Chondrocyte (in vitro differentiated cells): ENCODE measurements at regions not wholly inside any gene's neighbourhood (a gene's known extent, or its start where the extent isn't known, plus 50 kb on each side); places are given as distances from the start of the nearest gene placed in this dataset.

Source experiments
- DNase-seq: peaks from one replicate; pipeline ENCODE4 v3.0.0; 2021; ENCODE audit warnings: mixed read lengths, low spot score
- H3K27ac Mint-ChIP-seq: one replicate; pipeline ENCODE4 v1.8.0; 2021; ENCODE audit warnings: mild to moderate bottlenecking, moderate library complexity, mixed read lengths; ENCODE audit not compliant: unreplicated experiment
- H3K27me3 Mint-ChIP-seq: 2 replicates; pipeline ENCODE4 v1.8.0; 2021; ENCODE audit warnings: low read depth, mixed read lengths
- H3K36me3 Mint-ChIP-seq: 2 replicates; pipeline ENCODE4 v1.8.0; 2021; ENCODE audit warnings: low read depth, mixed read lengths
- H3K4me1 Mint-ChIP-seq: 2 replicates; pipeline ENCODE4 v1.8.0; 2021; ENCODE audit warnings: low read depth, mild to moderate bottlenecking, mixed read lengths
- H3K4me3 Mint-ChIP-seq: one replicate; pipeline ENCODE4 v1.8.0; 2021; ENCODE audit warnings: mild to moderate bottlenecking, moderate library complexity, mixed read lengths; ENCODE audit not compliant: unreplicated experiment
- H3K9me3 Mint-ChIP-seq: 2 replicates; pipeline ENCODE4 v1.8.0; 2021; ENCODE audit warnings: low read depth, mixed read lengths
- CTCF ChIP-seq: fragments of 200-600 bp; sonication (generic); IDR thresholded peaks from 2 replicates; pipeline ENCODE4 v1.5.0; 2021; ENCODE audit warnings: antibody characterized with exemption, mild to moderate bottlenecking, moderate library complexity

- Mint-ChIP-seq H3K27ac (no peak overlapping the region), H3K9me3 (peaks cover 6% of the 10 kb centered on the region), H3K27me3 (no peaks in the 10 kb centered on the region), H3K4me3 (no peak overlapping the region), H3K4me1 (no peaks in the 10 kb centered on the region), H3K36me3 (no peaks in the 10 kb centered on the region)
- TF ChIP-seq CTCF = no peak
- no peak for DNase-seq
Measured at GRCh38 chr14:97331058-97331457, 533.9 kb downstream of the VRK1 start.

GRCh38 chr14:97331526-97331925, 534.3 kb downstream of the VRK1 start:
- DNase-seq = no peak
- H3K4me1 Mint-ChIP-seq = no peaks in the 10 kb centered on the region
- H3K9me3 Mint-ChIP-seq = peaks cover 7% of the 10 kb centered on the region
- no peak for TF ChIP-seq CTCF
- H3K27ac Mint-ChIP-seq = no peak overlapping the region
- H3K27me3 Mint-ChIP-seq = no peaks in the 10 kb centered on the region
- H3K4me3 Mint-ChIP-seq = no peak overlapping the region
- H3K36me3 Mint-ChIP-seq = no peaks in the 10 kb centered on the region

GRCh38 chr14:97336179-97336578, 539.0 kb downstream of the VRK1 start:
- Mint-ChIP-seq H3K9me3 (peaks cover 20% of the 10 kb centered on the region), H3K4me1 (no peaks in the 10 kb centered on the region), H3K4me3 (no peak overlapping the region), H3K36me3 (no peaks in the 10 kb centered on the region), H3K27ac (no peak overlapping the region), H3K27me3 (no peaks in the 10 kb centered on the region)
- no peak for TF ChIP-seq CTCF
- DNase-seq = no peak

- no peaks in the 10 kb centered on the region for H3K36me3 Mint-ChIP-seq
- no peak overlapping the region for H3K27ac Mint-ChIP-seq
- no peaks in the 10 kb centered on the region for H3K27me3 Mint-ChIP-seq
- no peak for DNase-seq
- no peaks in the 10 kb centered on the region for H3K4me1 Mint-ChIP-seq
- TF ChIP-seq CTCF = no peak
- peaks cover 25% of the 10 kb centered on the region for H3K9me3 Mint-ChIP-seq
- H3K4me3 Mint-ChIP-seq = no peak overlapping the region
Measured at GRCh38 chr14:97336816-97337215, 539.6 kb downstream of the VRK1 start.

- no peak for TF ChIP-seq CTCF
- Mint-ChIP-seq H3K9me3 (peaks cover 26% of the 10 kb centered on the region), H3K36me3 (no peaks in the 10 kb centered on the region), H3K27me3 (no peaks in the 10 kb centered on the region), H3K27ac (no peak overlapping the region), H3K4me3 (no peak overlapping the region), H3K4me1 (no peaks in the 10 kb centered on the region)
- DNase-seq = no peak
Measured at GRCh38 chr14:97337267-97337666, 540.1 kb downstream of the VRK1 start.
